C4-2B (cell line): ENCODE measurements at regions not wholly inside any gene's neighbourhood (a gene's known extent, or its start where the extent isn't known, plus 50 kb on each side); places are given as distances from the start of the nearest gene placed in this dataset.

Experiments
- ZFX ChIP-seq: fragments of 450-650 bp; IDR thresholded peaks from 2 replicates; pipeline ENCODE4 v1.6.1; 2017
- TF ChIP-seq, protein P1 (sequence below): fragments of 450-650 bp; conservative IDR thresholded peaks from 2 replicates; pipeline ENCODE4 v1.5.1; 2017; ENCODE audit warnings: mild to moderate bottlenecking

DNA sequence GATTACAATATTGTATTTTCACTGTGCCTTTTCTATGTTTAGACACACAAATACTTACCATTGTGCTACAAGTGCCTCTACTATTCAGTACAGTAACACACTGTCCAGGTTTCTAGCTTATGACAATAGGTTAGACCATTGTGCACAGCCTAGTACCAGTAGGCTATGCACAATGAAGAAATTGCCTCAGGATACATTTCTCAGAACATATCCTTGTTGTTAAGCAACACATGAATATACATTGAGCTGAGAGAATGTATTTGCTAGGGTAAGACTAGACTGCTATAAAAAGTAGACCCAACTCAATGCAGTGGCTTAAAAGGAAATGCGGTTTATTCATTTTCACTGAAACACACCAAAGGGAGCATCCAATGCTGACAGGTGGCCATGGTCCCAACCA, 285.1 kb downstream of the HS3ST3A1 start:
- TF ChIP-seq, protein P1, sequence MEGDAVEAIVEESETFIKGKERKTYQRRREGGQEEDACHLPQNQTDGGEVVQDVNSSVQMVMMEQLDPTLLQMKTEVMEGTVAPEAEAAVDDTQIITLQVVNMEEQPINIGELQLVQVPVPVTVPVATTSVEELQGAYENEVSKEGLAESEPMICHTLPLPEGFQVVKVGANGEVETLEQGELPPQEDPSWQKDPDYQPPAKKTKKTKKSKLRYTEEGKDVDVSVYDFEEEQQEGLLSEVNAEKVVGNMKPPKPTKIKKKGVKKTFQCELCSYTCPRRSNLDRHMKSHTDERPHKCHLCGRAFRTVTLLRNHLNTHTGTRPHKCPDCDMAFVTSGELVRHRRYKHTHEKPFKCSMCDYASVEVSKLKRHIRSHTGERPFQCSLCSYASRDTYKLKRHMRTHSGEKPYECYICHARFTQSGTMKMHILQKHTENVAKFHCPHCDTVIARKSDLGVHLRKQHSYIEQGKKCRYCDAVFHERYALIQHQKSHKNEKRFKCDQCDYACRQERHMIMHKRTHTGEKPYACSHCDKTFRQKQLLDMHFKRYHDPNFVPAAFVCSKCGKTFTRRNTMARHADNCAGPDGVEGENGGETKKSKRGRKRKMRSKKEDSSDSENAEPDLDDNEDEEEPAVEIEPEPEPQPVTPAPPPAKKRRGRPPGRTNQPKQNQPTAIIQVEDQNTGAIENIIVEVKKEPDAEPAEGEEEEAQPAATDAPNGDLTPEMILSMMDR, result no peak
- TF ChIP-seq ZFX, result no peak
